PC-9 (cell line): ENCODE measurements at regions not wholly inside any gene's neighbourhood (a gene's known extent, or its start where the extent isn't known, plus 50 kb on each side); places are given as distances from the start of the nearest gene placed in this dataset.

Experiments
- BruUV-seq: library from RNA; stranded (reverse); fragments of 400-500 nt; replicated peaks from 2 replicates; lab custom pipeline; 2021; lab: Mats Ljungman, UMichigan
- CTCF ChIA-PET: fragments of 300-600 bp; sonication (Branson Sonifier 250); formaldehyde crosslinking; loops from one replicate; lab custom pipeline; 2022; ENCODE audit warnings: antibody characterized with exemption; lab: Charles Lee
- POLR2A ChIA-PET: fragments of 300-600 bp; sonication (Branson Sonifier 250); formaldehyde crosslinking; loops from one replicate; lab custom pipeline; 2022; ENCODE audit warnings: antibody characterized with exemption; ENCODE audit not compliant: unreplicated experiment; lab: Charles Lee
- DNase-seq, 2 experiments: peaks; one replicate each; pipeline versions ENCODE4 v3.0.0 to v3.0.0-alpha.2; 2015 to 2022; ENCODE audit warnings: mixed read lengths in 1 of 2
- H2AFZ ChIP-seq: fragments of 200-600 bp; sonication (generic); 2 replicates; pipeline ENCODE4 v1.8.1; 2017; ENCODE audit warnings: antibody characterized with exemption
- H3F3A ChIP-seq: fragments of 200-600 bp; sonication (generic); 2 replicates; pipeline ENCODE4 v1.8.1; 2017; ENCODE audit warnings: antibody characterized with exemption, mild to moderate bottlenecking, low read depth; ENCODE audit not compliant: insufficient read depth
- H3K27ac ChIP-seq: fragments of 200-600 bp; sonication (generic); 2 replicates; pipeline ENCODE4 v1.6.1; 2016; ENCODE audit warnings: mixed run types
- H3K27me3 ChIP-seq: fragments of 200-600 bp; sonication (generic); 2 replicates; pipeline ENCODE4 v1.6.1; 2016; ENCODE audit warnings: low read depth, mixed run types; ENCODE audit not compliant: insufficient read depth
- H3K36me3 ChIP-seq: fragments of 200-600 bp; sonication (generic); 2 replicates; pipeline ENCODE4 v1.6.1; 2016; ENCODE audit warnings: low read depth, mixed run types
- H3K4me1 ChIP-seq: fragments of 200-600 bp; sonication (generic); replicated peaks from 2 replicates; pipeline ENCODE4 v1.6.1; 2016; ENCODE audit warnings: mixed run types; ENCODE audit not compliant: insufficient read depth
- H3K4me2 ChIP-seq: fragments of 200-600 bp; sonication (generic); 2 replicates; pipeline ENCODE4 v1.6.1; 2017; ENCODE audit warnings: mixed run types
- H3K4me3 ChIP-seq: fragments of 200-600 bp; sonication (generic); 2 replicates; pipeline ENCODE4 v1.6.1; 2016; ENCODE audit warnings: mixed run types
- H3K79me2 ChIP-seq: fragments of 200-600 bp; sonication (generic); 2 replicates; pipeline ENCODE4 v1.6.1; 2017; ENCODE audit warnings: low read depth, mixed run types
- H3K9me2 ChIP-seq: fragments of 200-600 bp; sonication (generic); 2 replicates; pipeline ENCODE4 v1.8.1; 2017; ENCODE audit warnings: mild to moderate bottlenecking; ENCODE audit not compliant: insufficient read depth
- H3K9me3 ChIP-seq: fragments of 200-600 bp; sonication (generic); 2 replicates; pipeline ENCODE4 v1.8.1; 2016; ENCODE audit warnings: low read depth; ENCODE audit not compliant: insufficient read depth
- H4K20me1 ChIP-seq: fragments of 200-600 bp; sonication (generic); 2 replicates; pipeline ENCODE4 v1.8.1; 2017; ENCODE audit not compliant: insufficient read depth
- EZH2 ChIP-seq: fragments of 200-600 bp; sonication (generic); IDR thresholded peaks from 2 replicates; pipeline ENCODE4 v1.8.0; 2017; ENCODE audit warnings: antibody characterized with exemption, low read depth
- intact Hi-C: fragments of 100-400 bp; cut with micrococcal nuclease; formaldehyde crosslinking; loops from one replicate; pipeline ENCODE4 v1.10.0; 2022; ENCODE audit not compliant: unreplicated experiment
- TF ChIP-seq, protein P1 (sequence below): fragments of 200-600 bp; sonication (generic); conservative IDR thresholded peaks from 2 replicates; pipeline ENCODE4 v1.6.1; 2017; ENCODE audit warnings: mixed run types, antibody characterized with exemption, mild to moderate bottlenecking, moderate library complexity

DNA sequence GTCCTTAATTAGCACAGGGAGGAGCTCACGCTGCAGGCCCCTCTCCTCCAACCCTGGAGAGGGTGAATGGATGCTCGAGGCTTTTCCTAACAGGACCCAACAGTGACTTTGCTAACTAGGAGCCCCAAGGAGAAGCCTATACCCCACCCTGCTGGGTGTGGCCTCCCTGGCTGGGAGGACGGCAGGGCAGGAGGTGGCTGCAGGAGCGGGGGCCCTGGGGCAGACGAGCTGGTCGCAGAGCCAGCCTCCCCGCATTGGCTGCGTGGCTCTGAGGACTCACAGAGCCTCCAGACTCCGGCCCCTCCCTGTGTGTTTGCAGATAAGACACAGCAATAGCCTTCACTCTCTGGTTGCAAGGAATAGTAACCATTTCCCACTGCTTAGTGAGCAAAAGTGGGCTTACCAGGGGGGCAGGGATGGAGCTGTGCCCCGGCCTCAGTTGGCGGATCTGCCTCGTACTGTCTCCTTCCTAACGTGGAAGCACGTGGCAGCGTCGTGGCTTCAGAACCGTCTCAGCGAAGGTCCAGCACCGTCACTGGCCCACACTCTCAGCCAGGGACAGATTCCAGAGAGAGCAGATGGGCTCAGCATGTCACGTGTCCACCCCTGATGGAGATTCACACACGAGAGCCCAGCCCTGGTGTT, 1087.5 kb downstream of the BRD1 start:
- Histone ChIP-seq H3K4me2 (no peak overlapping the region), H3K36me3 (no peaks in the 10 kb centered on the region), H3K27ac (no peak overlapping the region), H3K79me2 (no peaks in the 10 kb centered on the region), H3K27me3 (peaks cover 100% of the 10 kb centered on the region), H3K9me2 (no peaks in the 10 kb centered on the region), H3K9me3 (no peaks in the 10 kb centered on the region), H2AFZ (no peak overlapping the region), H3F3A (no peaks in the 10 kb centered on the region), H3K4me3 (no peak overlapping the region), H4K20me1 (0 out of 2 replicates have a peak, but pooled peaks cover 3% of the 10 kb centered on the region), H3K4me1 (no peaks in the 10 kb centered on the region)
- no peak for TF ChIP-seq EZH2
- TF ChIP-seq, protein P1, sequence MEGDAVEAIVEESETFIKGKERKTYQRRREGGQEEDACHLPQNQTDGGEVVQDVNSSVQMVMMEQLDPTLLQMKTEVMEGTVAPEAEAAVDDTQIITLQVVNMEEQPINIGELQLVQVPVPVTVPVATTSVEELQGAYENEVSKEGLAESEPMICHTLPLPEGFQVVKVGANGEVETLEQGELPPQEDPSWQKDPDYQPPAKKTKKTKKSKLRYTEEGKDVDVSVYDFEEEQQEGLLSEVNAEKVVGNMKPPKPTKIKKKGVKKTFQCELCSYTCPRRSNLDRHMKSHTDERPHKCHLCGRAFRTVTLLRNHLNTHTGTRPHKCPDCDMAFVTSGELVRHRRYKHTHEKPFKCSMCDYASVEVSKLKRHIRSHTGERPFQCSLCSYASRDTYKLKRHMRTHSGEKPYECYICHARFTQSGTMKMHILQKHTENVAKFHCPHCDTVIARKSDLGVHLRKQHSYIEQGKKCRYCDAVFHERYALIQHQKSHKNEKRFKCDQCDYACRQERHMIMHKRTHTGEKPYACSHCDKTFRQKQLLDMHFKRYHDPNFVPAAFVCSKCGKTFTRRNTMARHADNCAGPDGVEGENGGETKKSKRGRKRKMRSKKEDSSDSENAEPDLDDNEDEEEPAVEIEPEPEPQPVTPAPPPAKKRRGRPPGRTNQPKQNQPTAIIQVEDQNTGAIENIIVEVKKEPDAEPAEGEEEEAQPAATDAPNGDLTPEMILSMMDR: no peak
- no TSS peak for BruUV-seq
- CTCF ChIA-PET: no interaction called here
- no peak for DNase-seq
- POLR2A ChIA-PET: no interaction called here
- intact Hi-C loops: no loop called here

- Histone ChIP-seq H4K20me1 (0 out of 2 replicates have a peak, but pooled peaks cover 3% of the 10 kb centered on the region), H3K27ac (no peak overlapping the region), H2AFZ (no peak overlapping the region), H3K4me3 (no peak overlapping the region), H3K79me2 (no peaks in the 10 kb centered on the region), H3K36me3 (no peaks in the 10 kb centered on the region), H3F3A (no peaks in the 10 kb centered on the region), H3K9me3 (no peaks in the 10 kb centered on the region), H3K4me2 (no peak overlapping the region), H3K27me3 (peaks cover 100% of the 10 kb centered on the region), H3K9me2 (no peaks in the 10 kb centered on the region), H3K4me1 (no peaks in the 10 kb centered on the region)
- DNase-seq: no peak
- no TSS peak for BruUV-seq
- ChIA-PET POLR2A (no interaction called here), CTCF (no interaction called here)
- TF ChIP-seq EZH2: no peak
- TF ChIP-seq, protein P1: no peak
- intact Hi-C loops: no loop called here
These were observed 1088.2 kb downstream of the BRD1 start for GRCh38 chr22:48739348-48740085.

- Histone ChIP-seq H2AFZ (no peak overlapping the region), H3K9me2 (no peaks in the 10 kb centered on the region), H3K9me3 (no peaks in the 10 kb centered on the region), H3K4me1 (no peaks in the 10 kb centered on the region), H3K4me3 (no peak overlapping the region), H3K36me3 (no peaks in the 10 kb centered on the region), H3K4me2 (no peak overlapping the region), H4K20me1 (0 out of 2 replicates have a peak, but pooled peaks cover 3% of the 10 kb centered on the region), H3K79me2 (no peaks in the 10 kb centered on the region), H3F3A (no peaks in the 10 kb centered on the region), H3K27ac (no peak overlapping the region), H3K27me3 (peaks cover 100% of the 10 kb centered on the region)
- no TSS peak for BruUV-seq
- ChIA-PET CTCF (no interaction called here), POLR2A (no interaction called here)
- no peak for TF ChIP-seq EZH2
- TF ChIP-seq, protein P1: no peak
- intact Hi-C loops: no loop called here
- DNase-seq: no peak
These were observed 1089.3 kb downstream of the BRD1 start for GRCh38 chr22:48738204-48738980.
